Upper lobe of right lung (tissue), 1 donor: ENCODE measurements at regions not wholly inside any gene's neighbourhood (a gene's known extent, or its start where the extent isn't known, plus 50 kb on each side); places are given as distances from the start of the nearest gene placed in this dataset.

Experiments used
- ATAC-seq: fragments of 200-7000 bp; cut with Tn5 transposase; one replicate; pipeline ENCODE4 v1.9.1; 2020; ENCODE audit warnings: mild to moderate bottlenecking, moderate library complexity
- DNase-seq: peaks from one replicate; pipeline ENCODE4 v3.0.0-alpha.2; 2020
- H3K27ac ChIP-seq: fragments of 200-600 bp; one replicate; pipeline ENCODE4 v1.8.0; 2022
- H3K27me3 ChIP-seq: fragments of 200-600 bp; one replicate; pipeline ENCODE4 v1.8.0; 2022; ENCODE audit warnings: mild to moderate bottlenecking
- H3K36me3 ChIP-seq: fragments of 200-600 bp; one replicate; pipeline ENCODE4 v1.8.0; 2022
- H3K4me1 ChIP-seq: fragments of 200-600 bp; one replicate; pipeline ENCODE4 v1.8.0; 2022
- H3K4me3 ChIP-seq: fragments of 200-600 bp; one replicate; pipeline ENCODE4 v1.8.0; 2022; ENCODE audit warnings: mild to moderate bottlenecking
- H3K9me3 ChIP-seq: fragments of 200-600 bp; one replicate; pipeline ENCODE4 v1.8.0; 2022
- intact Hi-C: fragments of 100-400 bp; cut with DNase I; formaldehyde crosslinking; loops from one replicate; pipeline ENCODE4 v1.11.0; 2022
- TF ChIP-seq, protein P1 (sequence below): fragments of 200-600 bp; IDR thresholded peaks from one replicate; pipeline ENCODE4 v1.8.0; 2022; ENCODE audit warnings: antibody characterized with exemption
- donor health status: DM: no; HTN: yes; CAD: no; lungs with severe emphysema.

DNA sequence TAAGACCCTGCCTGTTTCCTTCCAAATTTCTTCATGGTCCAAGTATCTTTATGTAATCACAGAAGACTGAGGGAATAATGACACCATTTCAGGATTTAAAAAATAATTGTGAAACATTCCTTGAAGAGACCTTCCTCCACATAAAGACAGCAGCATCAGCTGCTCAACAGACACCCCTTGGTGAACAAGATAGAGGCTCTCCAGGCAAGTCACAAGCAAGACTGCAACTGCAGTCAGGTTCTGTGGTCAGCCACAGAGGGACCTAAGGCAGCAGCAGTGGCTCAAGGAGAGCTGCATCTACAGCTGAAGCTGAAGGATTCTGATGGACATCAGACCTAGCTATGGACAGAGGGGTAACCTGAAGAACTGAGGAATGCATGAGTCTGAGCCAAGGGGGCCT lies 97.2 kb upstream of the C3orf80 start:
- DNase-seq (no peak), ATAC-seq (no peak)
- Histone ChIP-seq H3K36me3 (no peaks in the 10 kb centered on the region), H3K4me1 (peaks cover 10% of the 10 kb centered on the region), H3K27me3 (no peaks in the 10 kb centered on the region), H3K4me3 (no peak overlapping the region), H3K27ac (no peak overlapping the region), H3K9me3 (no peaks in the 10 kb centered on the region)
- intact Hi-C loops: no loop called here
- TF ChIP-seq, protein P1, sequence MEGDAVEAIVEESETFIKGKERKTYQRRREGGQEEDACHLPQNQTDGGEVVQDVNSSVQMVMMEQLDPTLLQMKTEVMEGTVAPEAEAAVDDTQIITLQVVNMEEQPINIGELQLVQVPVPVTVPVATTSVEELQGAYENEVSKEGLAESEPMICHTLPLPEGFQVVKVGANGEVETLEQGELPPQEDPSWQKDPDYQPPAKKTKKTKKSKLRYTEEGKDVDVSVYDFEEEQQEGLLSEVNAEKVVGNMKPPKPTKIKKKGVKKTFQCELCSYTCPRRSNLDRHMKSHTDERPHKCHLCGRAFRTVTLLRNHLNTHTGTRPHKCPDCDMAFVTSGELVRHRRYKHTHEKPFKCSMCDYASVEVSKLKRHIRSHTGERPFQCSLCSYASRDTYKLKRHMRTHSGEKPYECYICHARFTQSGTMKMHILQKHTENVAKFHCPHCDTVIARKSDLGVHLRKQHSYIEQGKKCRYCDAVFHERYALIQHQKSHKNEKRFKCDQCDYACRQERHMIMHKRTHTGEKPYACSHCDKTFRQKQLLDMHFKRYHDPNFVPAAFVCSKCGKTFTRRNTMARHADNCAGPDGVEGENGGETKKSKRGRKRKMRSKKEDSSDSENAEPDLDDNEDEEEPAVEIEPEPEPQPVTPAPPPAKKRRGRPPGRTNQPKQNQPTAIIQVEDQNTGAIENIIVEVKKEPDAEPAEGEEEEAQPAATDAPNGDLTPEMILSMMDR: no peak

DNA sequence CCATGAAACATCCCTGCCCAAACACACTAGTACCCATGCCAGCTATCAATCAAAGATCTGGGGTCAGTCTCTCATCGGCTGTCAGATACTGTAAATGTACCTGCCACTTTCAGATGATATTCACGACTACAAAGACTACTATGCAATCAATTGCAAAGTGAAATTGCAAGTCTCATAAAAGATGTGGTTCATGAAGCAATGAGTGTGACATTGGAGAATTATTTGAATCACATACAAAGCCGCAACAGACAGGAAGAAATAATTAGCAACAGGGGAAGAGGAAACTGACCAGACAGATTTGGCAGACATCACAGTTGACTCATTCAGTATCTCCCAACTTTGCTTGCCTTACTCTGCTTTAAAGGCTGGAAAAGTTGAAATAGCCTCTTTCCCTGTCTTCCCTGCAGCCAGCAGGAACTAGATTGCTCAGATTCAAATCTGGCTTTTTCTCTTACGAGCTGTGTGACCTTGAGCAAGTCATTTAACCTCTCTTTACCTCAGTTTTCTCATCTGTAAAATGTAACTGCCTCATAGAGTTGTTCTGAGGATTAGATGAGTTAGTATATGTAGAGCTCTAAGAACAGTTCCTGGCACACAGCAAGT lies 95.7 kb upstream of the C3orf80 start:
- TF ChIP-seq, protein P1: no peak
- no peak overlapping the region for H3K4me3 ChIP-seq
- intact Hi-C loops: no loop called here
- H3K27me3 ChIP-seq: no peaks in the 10 kb centered on the region
- peak; percentile 59 for ATAC-seq
- DNase-seq: no peak
- no peaks in the 10 kb centered on the region for H3K9me3 ChIP-seq
- no peak overlapping the region for H3K27ac ChIP-seq
- peaks cover 11% of the 10 kb centered on the region for H3K4me1 ChIP-seq
- no peaks in the 10 kb centered on the region for H3K36me3 ChIP-seq

DNA sequence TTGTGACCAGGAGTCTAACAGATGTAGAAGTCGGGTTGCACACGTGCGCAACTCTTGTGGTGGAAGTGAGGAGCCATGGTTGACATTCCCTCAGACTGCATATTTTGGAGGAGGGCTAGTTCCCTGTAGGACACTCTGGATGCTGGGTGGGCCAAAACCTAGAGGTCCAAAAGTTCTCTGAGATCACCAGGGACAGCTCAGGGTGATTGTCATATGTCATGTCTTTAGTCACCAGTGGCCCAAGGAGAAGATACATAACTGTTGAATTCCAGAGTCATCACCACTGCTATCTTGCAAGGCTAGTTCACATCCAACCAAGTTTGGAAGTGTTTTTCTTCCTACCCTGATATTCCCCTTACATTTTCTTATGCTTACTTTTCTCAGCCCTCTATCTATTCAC lies 95.2 kb upstream of the C3orf80 start:
- no peak for DNase-seq
- H3K36me3 ChIP-seq: no peaks in the 10 kb centered on the region
- TF ChIP-seq, protein P1: no peak
- no peak overlapping the region for H3K4me3 ChIP-seq
- H3K27me3 ChIP-seq: no peaks in the 10 kb centered on the region
- peaks cover 14% of the 10 kb centered on the region for H3K4me1 ChIP-seq
- H3K9me3 ChIP-seq: no peaks in the 10 kb centered on the region
- intact Hi-C loops: no loop called here
- ATAC-seq: no peak
- no peak overlapping the region for H3K27ac ChIP-seq

DNA sequence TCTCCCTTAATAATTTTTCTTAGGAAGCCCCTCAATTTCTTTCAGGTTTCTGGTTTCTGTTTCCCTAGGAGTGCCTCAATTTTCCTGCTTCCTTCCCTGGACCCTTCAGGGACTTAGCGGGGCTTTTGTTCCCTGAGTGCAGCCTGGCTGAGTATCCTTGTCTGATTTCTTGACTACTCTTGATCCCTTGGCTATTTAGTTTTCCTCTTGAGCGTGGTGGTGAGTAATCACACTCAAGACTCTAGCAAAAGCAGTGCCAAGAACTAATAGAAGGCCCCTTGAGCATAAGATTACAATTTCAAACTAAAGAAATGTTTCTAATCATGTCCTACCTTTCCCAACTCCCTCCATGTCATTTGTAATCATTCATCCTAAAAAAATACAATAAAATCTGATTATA lies 94.3 kb upstream of the C3orf80 start:
- H3K36me3 ChIP-seq: no peaks in the 10 kb centered on the region
- H3K4me1 ChIP-seq: peaks cover 14% of the 10 kb centered on the region
- H3K27ac ChIP-seq: no peak overlapping the region
- no peak for DNase-seq
- peak; percentile 74 for ATAC-seq
- H3K4me3 ChIP-seq: no peak overlapping the region
- H3K27me3 ChIP-seq: no peaks in the 10 kb centered on the region
- intact Hi-C loops: no loop called here
- H3K9me3 ChIP-seq: no peaks in the 10 kb centered on the region
- TF ChIP-seq, protein P1: no peak

DNA sequence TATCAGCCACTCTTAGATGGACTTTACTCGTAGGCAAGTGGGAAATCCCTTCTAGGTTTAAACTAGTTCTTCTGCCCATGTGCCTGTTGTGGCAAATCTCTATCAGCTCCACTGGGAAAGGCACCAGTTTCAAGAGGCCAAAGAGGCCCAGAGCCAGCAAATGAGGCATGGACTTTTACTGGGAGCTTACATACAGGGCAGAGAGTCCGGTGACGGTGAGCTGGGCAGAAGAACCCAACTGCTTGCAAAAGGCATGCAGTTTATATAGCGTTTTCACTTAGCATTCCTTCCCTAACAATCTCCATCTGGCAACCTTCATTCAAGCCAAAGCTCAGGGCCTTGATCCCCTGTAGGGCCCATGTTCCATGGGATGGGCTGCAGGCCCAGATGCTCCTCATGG lies 93.0 kb upstream of the C3orf80 start:
- DNase-seq (no peak), ATAC-seq (no peak)
- H3K27ac ChIP-seq: no peak overlapping the region
- peaks cover 14% of the 10 kb centered on the region for H3K4me1 ChIP-seq
- no peaks in the 10 kb centered on the region for H3K36me3 ChIP-seq
- H3K27me3 ChIP-seq: no peaks in the 10 kb centered on the region
- no peak overlapping the region for H3K4me3 ChIP-seq
- intact Hi-C loops: no loop called here
- H3K9me3 ChIP-seq: no peaks in the 10 kb centered on the region
- TF ChIP-seq, protein P1: no peak

DNA sequence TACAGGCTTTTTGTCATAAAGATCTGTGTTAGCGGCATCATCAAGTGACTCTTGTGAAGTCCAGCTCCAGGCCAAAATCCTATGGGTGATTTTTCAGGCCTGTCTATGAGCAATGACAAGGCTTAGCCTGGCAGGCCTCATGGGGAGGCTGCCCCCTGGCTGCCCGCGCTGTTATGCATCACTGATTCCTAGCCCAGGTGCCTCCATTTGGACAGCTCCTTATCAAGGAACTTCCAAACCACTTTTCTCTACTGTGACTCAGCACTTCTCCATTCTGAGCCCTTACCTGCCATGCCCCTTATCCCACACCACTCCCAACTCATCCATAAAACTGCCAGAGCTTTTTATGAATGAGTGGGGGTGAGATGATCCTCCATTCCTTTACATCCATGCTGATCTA lies 91.5 kb upstream of the C3orf80 start:
- Histone ChIP-seq H3K27ac (no peak overlapping the region), H3K4me1 (peaks cover 14% of the 10 kb centered on the region), H3K36me3 (no peaks in the 10 kb centered on the region), H3K4me3 (no peak overlapping the region), H3K27me3 (no peaks in the 10 kb centered on the region), H3K9me3 (no peaks in the 10 kb centered on the region)
- TF ChIP-seq, protein P1: peak; percentile 22
- peak; percentile 32 for ATAC-seq
- no peak for DNase-seq
- intact Hi-C loops: no loop called here
